ENCODE measurements at regions not wholly inside any gene's neighbourhood (a gene's known extent, or its start where the extent isn't known, plus 50 kb on each side); places are given as distances from the start of the nearest gene placed in this dataset.
"Not testable (repeated sequence)": the region's sequence is repeated elsewhere in the genome, so short reads cannot be mapped to it uniquely, and the experiment has no call there.

DNA sequence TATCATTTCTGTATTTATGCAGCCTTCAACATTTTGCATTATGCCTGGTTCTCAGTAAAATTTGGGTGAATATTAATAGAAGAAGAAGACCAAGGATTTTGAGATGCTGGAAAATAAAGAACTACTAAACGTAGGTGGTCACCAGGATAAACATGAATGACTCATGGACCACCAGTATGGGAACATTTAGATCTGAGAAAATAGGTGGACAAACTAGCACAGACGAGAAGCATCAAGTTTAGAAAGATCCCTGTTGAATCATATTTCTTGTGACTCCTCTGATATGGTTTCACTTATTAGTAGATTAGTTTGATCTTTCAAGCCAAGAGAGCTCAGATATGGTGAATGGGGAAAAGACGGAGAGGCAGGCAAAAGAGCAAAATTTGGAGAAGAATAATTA, 97.9 kb downstream of the RAP2B start:
- intact Hi-C loops (cut with DNase I), result no loop called here

DNA sequence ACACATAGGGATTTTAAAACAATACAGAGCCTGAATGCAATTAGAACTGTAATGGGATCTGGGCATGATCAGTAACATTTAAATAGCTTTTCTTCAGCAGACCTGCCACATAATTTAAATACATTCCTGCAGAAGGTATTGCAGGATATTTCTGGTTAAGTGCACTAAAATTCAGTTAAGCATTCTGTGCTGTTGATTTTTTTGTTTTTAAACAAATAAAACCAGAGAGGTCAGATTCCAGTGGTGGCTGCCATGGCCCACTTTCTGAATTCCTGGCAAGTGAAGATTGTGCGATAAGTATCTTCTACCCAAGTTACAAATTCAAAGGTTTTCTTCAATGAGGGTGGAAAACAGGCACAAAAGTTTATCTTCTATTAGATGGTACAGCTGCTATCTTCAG, 98.7 kb downstream of the RAP2B start:
- intact Hi-C loops (cut with DNase I), result no loop called here
- DNase-seq (ENCODE audit: low spot score), result no peak

More for the DNA sequence above, 97.9 kb downstream of the RAP2B start:
- DNase-seq (ENCODE audit: low spot score), result no peak

DNA sequence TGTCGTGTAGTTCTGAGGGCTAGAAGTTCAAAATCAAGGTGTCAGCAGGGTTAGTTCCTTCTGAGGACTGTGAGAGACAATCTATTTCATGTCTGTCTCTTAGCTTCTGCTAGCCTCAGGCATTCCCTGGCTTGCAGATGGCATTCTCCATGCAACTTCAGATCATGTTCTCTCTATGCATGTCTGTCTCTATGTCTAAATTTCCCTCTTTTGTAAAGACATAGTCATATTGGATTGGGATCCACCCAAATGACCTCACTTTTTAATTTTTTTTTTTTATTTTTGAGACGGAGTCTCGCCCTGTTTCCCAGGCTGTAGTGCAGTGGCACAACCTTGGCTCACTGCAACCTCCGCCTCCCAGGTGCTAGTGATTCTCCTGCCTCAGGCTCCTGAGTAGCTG, 104.6 kb downstream of the RAP2B start:
- intact Hi-C loops (cut with DNase I), result no loop called here

DNA sequence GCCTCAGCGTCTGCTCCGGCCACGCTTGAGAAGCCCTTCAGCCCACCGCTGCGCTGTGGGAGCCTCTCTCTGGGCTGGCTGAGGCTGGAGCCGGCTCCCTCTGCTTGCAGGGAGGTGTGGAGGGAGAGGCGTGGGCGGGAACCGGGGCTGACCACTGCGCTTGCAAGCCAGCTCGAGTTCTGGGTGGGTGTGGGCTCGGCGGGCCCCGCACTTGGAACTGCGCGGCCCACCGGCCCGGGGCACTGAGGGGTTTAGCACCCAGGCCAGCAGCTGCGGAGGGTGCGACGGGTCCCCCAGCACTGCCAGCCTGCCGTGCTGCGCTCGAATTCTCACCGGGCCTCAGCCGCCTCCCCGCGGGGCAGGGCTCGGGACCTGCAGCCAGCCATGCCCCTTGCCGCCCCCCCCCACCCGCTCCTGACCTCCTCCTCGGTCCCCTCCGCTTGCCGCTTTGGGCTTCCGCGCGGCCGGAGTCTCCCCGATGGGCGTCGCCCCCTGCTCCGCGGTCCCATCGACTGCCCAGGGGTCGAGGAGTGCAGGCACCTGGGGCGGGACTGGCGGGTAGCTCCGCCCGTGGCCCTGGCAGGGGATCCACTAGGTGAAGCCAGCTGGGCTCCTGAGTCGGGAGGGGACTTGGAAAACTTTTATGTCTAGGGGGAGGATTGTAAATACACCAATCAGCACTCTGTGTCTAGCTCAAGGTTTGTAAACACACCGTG, 106.7 kb downstream of the RAP2B start:
- intact Hi-C loops (cut with DNase I), result no loop called here
- no peak for DNase-seq (ENCODE audit: low spot score)

More for the DNA sequence above, 104.6 kb downstream of the RAP2B start:
- no peak for DNase-seq (ENCODE audit: low spot score)

DNA sequence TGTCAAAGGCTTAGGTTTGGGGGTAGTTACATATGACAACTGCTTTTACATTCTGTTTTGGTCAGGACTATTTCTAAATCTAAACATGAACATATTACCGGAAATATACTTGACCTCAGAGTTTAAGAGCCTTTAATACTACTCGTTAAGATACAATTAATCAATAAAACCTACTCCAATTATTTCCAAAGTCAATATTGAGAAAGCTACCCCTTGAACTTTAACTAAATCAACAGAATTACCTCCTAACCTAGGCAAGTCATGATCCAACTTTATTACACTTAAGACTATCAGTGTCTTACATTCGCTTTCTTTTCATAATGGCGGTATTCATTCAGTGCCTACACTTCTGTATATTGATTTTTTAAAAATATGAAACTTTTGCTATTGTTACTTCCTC, 107.7 kb downstream of the RAP2B start:
- intact Hi-C loops (cut with DNase I), result no loop called here
- no peak for DNase-seq (ENCODE audit: low spot score)

GRCh38 chr3:153273217-153273616, 111.2 kb downstream of the RAP2B start:
- DNase-seq (ENCODE audit: low spot score), result no peak
- intact Hi-C loops (cut with DNase I), result no loop called here

DNA sequence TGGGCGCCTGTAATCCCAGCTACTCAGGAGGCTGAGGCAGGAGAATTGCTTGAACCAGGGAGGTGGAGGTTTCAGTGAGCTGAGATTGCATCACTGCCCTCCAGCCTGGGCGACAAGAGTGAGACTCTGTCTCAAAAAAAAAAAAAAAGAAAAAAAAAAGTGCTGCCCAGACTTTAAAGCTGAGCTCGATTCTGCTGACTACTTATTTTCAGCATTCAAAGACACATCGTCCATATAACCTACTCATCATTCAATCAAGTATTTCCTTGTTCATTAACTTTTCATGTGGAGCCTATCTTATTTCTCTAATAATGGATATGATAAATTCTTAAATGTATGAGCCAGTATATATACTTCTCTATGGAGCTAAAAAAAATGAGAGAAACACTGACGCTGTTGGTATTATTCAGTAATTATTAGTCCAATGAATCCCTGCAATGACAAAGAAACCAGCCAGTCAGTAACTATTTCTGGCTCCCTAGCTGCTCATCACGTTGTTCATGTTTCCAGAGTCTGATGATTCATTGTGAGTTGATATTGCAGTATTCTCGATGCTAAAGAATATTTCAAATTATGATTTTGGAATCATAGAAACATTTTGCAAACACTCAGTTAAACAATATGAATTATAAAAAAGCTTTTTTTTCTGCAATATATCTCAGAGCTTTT, 111.9 kb downstream of the RAP2B start:
- intact Hi-C loops (cut with DNase I), result no loop called here
- DNase-seq (ENCODE audit: low spot score), result no peak

DNA sequence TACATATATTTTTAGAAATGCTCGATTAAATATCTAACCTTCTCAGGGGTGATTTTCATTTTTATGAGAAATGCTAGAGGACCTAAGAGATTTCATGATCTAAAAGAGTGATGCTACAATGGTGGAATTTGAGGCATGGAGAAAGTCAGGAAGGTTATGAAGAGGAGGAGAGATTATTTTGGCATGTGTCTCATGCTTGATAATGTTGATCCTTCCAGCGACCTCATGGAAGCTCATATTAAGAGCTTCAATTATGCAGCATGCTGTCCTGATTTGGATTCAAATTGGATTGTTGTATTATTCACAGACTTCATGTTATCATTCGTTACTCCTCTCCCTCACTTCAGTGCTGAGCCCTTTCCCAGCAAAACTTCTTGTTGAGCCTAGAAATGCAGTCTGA, 112.5 kb downstream of the RAP2B start:
- intact Hi-C loops (cut with DNase I), result no loop called here
- DNase-seq (ENCODE audit: low spot score), result no peak

- intact Hi-C loops (cut with DNase I), result no loop called here
- no peak for DNase-seq (ENCODE audit: low spot score)
Measured at GRCh38 chr3:153275514-153275913, 113.5 kb downstream of the RAP2B start.

DNA sequence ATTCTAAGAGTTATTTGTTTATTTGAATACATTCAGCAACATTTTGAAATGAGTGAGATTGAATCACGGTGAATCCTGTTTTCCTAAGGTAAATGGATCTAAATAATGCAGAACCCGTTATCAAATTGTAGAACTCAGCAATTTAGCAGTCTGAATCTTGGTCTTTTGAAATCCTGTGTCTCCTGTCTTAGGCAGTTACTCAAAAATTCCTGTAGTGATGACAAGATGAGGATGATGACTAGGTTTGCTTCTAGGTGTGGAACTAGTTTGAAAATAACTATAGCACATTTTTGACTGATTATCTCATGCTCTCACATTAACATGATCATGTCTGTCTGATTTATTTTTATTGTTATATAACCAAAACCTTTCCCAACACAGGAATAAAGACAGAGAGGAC, 115.0 kb downstream of the RAP2B start:
- DNase-seq (ENCODE audit: low spot score), result no peak
- intact Hi-C loops (cut with DNase I), result no loop called here

DNA sequence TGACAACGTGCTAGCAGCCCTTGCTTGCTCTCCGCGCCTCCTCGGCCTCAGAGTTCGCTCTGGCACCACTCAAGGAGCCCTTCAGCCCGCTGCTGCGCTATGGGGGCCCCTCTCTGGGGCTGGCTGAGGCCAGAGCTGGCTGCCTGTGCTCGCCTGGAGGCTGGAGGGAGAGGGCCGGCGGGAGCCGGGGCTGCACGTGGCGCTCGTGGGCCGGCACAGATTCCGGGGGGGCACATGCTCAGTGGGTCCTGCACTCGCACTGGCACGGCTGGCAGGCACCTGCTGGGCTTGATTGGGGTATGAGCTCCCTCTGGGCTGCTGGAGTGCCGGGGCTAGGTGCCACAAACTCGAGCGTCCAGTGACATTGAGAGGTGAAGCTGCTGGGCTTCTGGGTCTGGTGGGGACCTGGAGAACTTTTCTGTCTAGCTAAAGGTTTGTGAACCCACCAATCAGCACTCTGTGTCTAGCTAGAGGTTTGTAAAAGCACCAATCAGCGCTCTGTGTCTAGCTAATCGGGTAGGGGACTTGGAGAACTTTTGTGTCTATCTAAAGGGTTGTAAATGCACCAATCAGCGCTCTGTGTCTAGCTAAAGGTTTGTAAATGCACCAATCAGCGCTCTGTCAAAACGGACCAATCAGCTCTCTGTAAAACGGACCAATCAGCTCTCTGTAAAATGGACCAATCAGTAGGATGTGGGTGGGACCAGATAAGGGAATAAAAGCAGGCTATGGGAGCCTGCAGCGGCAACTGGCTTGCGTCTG, 119.4 kb downstream of the RAP2B start:
- intact Hi-C loops (cut with DNase I); DNase-seq (ENCODE audit: low spot score): not testable (repeated sequence)

DNA sequence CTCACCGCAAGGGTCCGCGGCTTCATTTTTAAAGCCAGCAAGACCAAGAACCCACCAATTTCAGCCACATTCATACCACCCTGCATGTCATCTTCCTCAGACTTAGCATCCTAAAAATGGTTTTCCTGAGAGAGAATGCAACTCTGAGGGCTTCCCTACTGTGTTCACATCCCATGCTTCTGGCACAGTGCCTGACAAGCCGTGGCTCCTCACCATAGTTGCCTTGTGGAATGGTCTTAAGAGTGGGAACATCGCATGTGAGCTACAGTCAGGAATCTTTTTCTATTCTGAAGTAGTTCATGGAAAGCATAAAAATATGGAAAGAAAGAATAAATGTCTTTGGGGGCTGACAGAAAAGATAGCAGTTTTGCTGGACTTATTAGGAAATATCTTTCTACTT, 120.3 kb downstream of the RAP2B start:
- intact Hi-C loops (cut with DNase I), result no loop called here
- no peak for DNase-seq (ENCODE audit: low spot score)

DNA sequence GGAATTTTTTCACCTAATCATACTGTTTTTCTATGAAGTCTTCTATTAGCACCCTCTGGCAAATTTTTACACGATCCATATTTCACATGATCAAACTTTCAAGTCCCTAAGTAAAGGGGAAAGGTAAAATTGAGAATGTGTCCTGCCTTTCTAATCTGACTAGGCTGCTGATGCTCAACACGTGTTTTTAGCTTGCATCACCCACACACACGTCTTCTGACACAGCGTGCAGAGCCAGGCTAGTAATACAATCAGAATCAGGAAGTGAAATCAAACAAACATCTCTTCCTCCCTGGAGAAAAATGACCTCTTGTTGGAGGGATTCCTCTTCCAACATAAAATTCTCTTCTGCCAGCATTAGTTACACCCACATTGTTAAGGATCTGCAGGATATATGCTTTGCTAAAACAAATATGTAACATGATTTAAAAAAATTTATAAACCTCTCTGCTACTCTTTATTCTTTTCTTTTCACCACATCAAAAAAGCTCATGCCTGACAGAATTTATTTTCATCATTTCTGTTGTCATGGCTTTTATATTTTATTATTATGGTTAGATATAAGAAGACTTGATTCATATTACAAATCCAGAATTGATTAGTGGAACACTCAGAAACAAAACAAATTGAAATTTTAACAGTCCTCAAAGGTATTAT, 122.4 kb downstream of the RAP2B start:
- no peak for DNase-seq (ENCODE audit: low spot score)
- intact Hi-C loops (cut with DNase I), result no loop called here

DNA sequence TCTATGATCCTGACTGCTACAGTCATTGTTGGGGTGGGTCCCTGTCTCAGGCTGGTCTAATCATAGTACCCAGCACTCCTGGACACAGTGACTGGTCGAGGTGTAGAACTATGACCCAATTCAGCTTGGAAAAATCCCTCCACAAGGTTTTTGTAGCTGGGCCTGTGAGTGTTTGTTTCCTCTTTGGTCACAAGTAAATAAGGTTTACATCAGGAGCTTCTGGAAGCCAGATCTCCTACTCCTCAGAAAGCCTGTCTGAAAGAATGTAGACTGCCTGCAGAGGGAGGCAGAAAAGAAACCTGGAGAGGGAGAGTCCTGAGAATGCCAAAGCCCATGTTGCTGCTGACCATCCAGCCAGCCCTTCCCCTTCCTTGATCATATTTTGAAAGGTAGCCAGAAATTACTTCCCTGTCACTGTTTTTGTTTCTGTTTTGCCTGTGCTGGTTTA, 123.2 kb downstream of the RAP2B start:
- no peak for DNase-seq (ENCODE audit: low spot score)

DNA sequence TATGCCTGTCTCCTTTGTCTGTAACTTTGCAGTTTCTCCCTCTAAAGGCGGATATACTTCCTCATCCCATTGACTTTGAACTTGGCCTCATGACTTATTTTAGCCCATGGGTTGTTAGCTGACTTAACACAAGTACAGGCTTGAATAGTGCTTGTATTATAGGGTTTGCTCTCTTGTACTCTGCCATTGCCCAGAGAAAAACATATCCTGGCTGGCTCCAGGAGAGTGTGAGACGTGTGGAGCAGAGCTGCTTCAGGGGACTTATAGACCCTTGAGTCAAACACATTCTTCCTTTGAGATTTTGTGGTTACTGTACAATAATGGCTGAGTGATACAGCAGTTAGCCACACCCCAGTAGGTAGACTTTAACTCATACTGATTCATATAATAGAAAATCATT, 124.0 kb downstream of the RAP2B start:
- intact Hi-C loops (cut with DNase I), result no loop called here
- DNase-seq (ENCODE audit: low spot score), result no peak

More for the DNA sequence above, 123.2 kb downstream of the RAP2B start:
- intact Hi-C loops (cut with DNase I), result no loop called here

GRCh38 chr3:153287017-153287416, 125.0 kb downstream of the RAP2B start:
- DNase-seq (ENCODE audit: low spot score), result no peak
- intact Hi-C loops (cut with DNase I), result no loop called here

GRCh38 chr3:153289334-153289808, 127.3 kb downstream of the RAP2B start:
- intact Hi-C loops (cut with DNase I), result no loop called here
- DNase-seq (ENCODE audit: low spot score), result no peak

DNA sequence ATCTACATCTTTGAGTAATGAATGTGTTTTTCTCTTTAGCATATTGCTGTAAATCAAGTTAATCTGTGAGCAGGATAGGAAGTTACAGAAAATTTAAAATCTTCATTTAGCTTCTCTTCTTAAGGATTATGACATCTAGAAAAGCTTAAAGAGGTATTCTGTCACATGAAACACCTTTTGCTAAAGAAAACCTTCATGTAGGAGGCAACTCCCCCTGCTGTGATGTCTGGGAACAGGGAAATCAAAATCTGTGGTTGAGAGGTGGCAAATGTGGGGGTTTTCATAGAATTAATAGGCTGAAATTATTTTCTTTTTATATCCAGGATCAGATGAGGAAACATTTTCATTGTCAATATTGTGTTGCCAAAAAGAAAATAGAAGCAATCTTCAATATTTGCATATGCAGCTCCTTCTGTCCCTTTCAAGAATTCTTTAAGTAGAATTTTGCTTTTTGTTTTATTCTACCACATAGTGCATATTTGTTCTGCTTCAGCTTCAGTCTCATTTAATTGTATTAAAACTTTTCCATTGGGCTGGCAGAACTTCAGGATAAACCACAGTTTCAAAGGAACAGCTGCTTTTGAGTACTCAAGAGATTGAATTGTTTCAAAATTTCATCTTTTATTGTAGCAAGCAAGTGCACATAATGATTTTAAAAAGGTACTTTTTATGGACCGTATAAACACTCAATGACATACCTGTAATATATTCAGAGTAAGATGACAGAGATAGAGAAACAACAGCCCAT, 128.4 kb downstream of the RAP2B start:
- intact Hi-C loops (cut with DNase I), result no loop called here
- DNase-seq (ENCODE audit: low spot score), result no peak

DNA sequence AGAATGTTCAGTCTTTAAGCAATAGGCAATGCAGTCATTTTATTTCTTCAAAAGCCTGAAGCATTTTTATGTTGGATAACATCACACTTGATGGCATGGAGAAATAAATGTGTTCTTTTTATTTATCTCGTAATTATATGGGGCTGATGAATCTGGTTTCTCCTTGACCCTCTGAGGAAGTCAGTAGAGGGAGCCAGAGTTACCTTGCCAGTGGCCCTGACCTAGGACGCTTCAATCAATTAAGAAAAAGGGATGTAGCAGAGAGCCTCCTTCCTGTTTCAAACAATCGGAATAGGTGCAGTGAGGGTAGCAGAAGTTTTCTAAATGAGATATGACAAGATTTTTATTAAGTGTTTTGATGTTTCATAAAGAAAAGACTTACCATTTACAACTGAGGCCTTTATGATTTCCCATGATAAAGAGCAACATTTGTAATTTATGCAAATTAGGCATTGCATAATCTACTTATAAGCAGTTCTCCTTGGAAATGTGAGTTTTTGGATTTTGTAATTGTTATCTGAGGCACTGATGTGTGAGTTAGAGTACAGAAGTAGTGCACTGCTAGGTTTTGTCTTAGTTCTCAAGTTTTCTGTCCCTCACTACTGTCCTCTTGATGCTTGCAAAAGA, 129.1 kb downstream of the RAP2B start:
- DNase-seq (ENCODE audit: low spot score), result no peak
- intact Hi-C loops (cut with DNase I), result no loop called here
